Body of pancreas (tissue), 4 donors: ENCODE measurements at regions not wholly inside any gene's neighbourhood (a gene's known extent, or its start where the extent isn't known, plus 50 kb on each side); places are given as distances from the start of the nearest gene placed in this dataset.

Experiments
- ATAC-seq: fragments of 150-250 bp; one replicate; pipeline ENCODE4 v1.9.1; 2016
- DNase-seq, 4 donors: peaks; one replicate each; pipeline ENCODE4 v3.0.0-alpha.2; 2019
- H3K27ac ChIP-seq, 4 donors: fragments of 200-600 bp; sonication (generic); 1 replicate in 3 of 4; 2 replicates in 1 of 4; pipeline versions ENCODE4 v1.5.1 to v1.6.1; 2016 to 2019; ENCODE audit warnings: mild to moderate bottlenecking in 1 of 4, mixed read lengths in 1 of 4, moderate library complexity in 1 of 4
- H3K27me3 ChIP-seq, 2 donors: fragments of 200-600 bp; sonication (generic); one replicate each; pipeline ENCODE4 v1.6.0; 2016; ENCODE audit warnings: mild to moderate bottlenecking in 1 of 2
- H3K36me3 ChIP-seq, 2 donors: fragments of 200-600 bp; sonication (generic); replicated peaks in 1 of 2; 2 replicates each; pipeline ENCODE4 v1.5.1; 2016; ENCODE audit warnings: low read depth in 2 of 2; ENCODE audit not compliant: insufficient read depth in 1 of 2
- H3K4me1 ChIP-seq: fragments of 200-600 bp; sonication (generic); one replicate; pipeline ENCODE4 v1.6.0; 2016
- H3K4me3 ChIP-seq, 2 donors: fragments of 200-600 bp; sonication (generic); 1 replicate in 1 of 2; 2 replicates in 1 of 2; pipeline ENCODE4 v1.5.1; 2016 to 2019
- H3K9me3 ChIP-seq, 3 donors: fragments of 200-600 bp; sonication (generic); 1 replicate in 2 of 3; 2 replicates in 1 of 3; pipeline ENCODE4 v1.5.1; 2016
- CTCF ChIP-seq, 7 experiments: fragments of 450-650 bp in 4 of 7; fragments of 200-600 bp in 3 of 7; sonication (generic) in 3 of 7; IDR thresholded peaks; one replicate each; pipeline ENCODE4 v1.5.1; 2016 to 2019; ENCODE audit warnings: antibody characterized with exemption in 7 of 7
- POLR2A ChIP-seq, 3 donors: fragments of 450-650 bp; IDR thresholded peaks; one replicate each; pipeline ENCODE4 v1.6.1; 2016; ENCODE audit warnings: antibody characterized with exemption in 3 of 3, mild to moderate bottlenecking in 2 of 3
- whole genome bisulfite sequencing, 2 donors: methylation state at CpG; one replicate each; pipeline ENCODE4 v1.1.5; 2017; 5-methylcytosine and 5-hydroxymethylcytosine counted together
- intact Hi-C: fragments of 100-400 bp; cut with DNase I; formaldehyde crosslinking; loops from one replicate; pipeline ENCODE4 v1.15.1; 2023

- DNase-seq (no peak), ATAC-seq (no peak)
- no peaks in the 10 kb centered on the region for H3K27me3 ChIP-seq
- no peaks in the 10 kb centered on the region for H3K4me1 ChIP-seq
- no peak overlapping the region for H3K4me3 ChIP-seq
- no peaks in the 10 kb centered on the region for H3K9me3 ChIP-seq
- H3K36me3 ChIP-seq: no peaks in the 10 kb centered on the region
- no peak for TF ChIP-seq CTCF (IDR thresholded peaks at IDR 0.05)
- no peak for TF ChIP-seq POLR2A (IDR thresholded peaks at IDR 0.05)
- H3K27ac ChIP-seq: no peak overlapping the region
- intact Hi-C loops: no loop called here
- 57 to 80% methylated on average over 1 of the region's 1 CpG for WGBS, 2 donors
Measured at GRCh38 chr2:207351171-207351570, 178.6 kb upstream of the CREB1 start.

- Histone ChIP-seq H3K36me3 (no peaks in the 10 kb centered on the region), H3K9me3 (no peaks in the 10 kb centered on the region), H3K27ac (no peak overlapping the region), H3K27me3 (no peaks in the 10 kb centered on the region), H3K4me1 (no peaks in the 10 kb centered on the region), H3K4me3 (no peak overlapping the region)
- no peak for TF ChIP-seq POLR2A (IDR thresholded peaks at IDR 0.05)
- no peak for TF ChIP-seq CTCF (IDR thresholded peaks at IDR 0.05)
- 76 to 80% methylated on average over 9 of the region's 9 CpGs for WGBS, 2 donors
- ATAC-seq (no peak), DNase-seq (no peak)
- intact Hi-C loops: no loop called here
Measured at GRCh38 chr2:207352978-207353671, 176.6 kb upstream of the CREB1 start.

GRCh38 chr2:207353836-207354235 is 175.9 kb upstream of the CREB1 start:
- ATAC-seq: no peak

GRCh38 chr2:207354462-207354861 is 175.3 kb upstream of the CREB1 start:
- Histone ChIP-seq H3K9me3 (no peaks in the 10 kb centered on the region), H3K27ac (no peak overlapping the region), H3K4me3 (no peak overlapping the region), H3K36me3 (no peaks in the 10 kb centered on the region), H3K4me1 (no peaks in the 10 kb centered on the region), H3K27me3 (no peaks in the 10 kb centered on the region)
- 32 to 50% methylated on average over 1 of the region's 1 CpG for WGBS, 2 donors
- no peak for TF ChIP-seq CTCF (IDR thresholded peaks at IDR 0.05)
- intact Hi-C loops: no loop called here
- ATAC-seq: no peak
- DNase-seq: no peak

More at GRCh38 chr2:207353836-207354235, 175.9 kb upstream of the CREB1 start:
- no peaks in the 10 kb centered on the region for H3K9me3 ChIP-seq
- TF ChIP-seq CTCF (IDR thresholded peaks at IDR 0.05) (no peak), POLR2A (IDR thresholded peaks at IDR 0.05) (no peak)
- H3K27me3 ChIP-seq: no peaks in the 10 kb centered on the region
- no peaks in the 10 kb centered on the region for H3K36me3 ChIP-seq
- intact Hi-C loops: no loop called here
- no peak overlapping the region for H3K27ac ChIP-seq
- H3K4me1 ChIP-seq: no peaks in the 10 kb centered on the region
- H3K4me3 ChIP-seq: no peak overlapping the region
- WGBS, 2 donors: 63 to 73% methylated on average over 1 of the region's 1 CpG
- no peak for DNase-seq

- ATAC-seq (no peak), DNase-seq (no peak)
- Histone ChIP-seq H3K4me3 (no peak overlapping the region), H3K4me1 (no peaks in the 10 kb centered on the region), H3K27me3 (no peaks in the 10 kb centered on the region), H3K9me3 (no peaks in the 10 kb centered on the region), H3K36me3 (no peaks in the 10 kb centered on the region), H3K27ac (no peak overlapping the region)
- 14 to 22% methylated on average over 1 of the region's 1 CpG for WGBS, 2 donors
- intact Hi-C loops: no loop called here
- no peak for TF ChIP-seq POLR2A (IDR thresholded peaks at IDR 0.05)
- no peak for TF ChIP-seq CTCF (IDR thresholded peaks at IDR 0.05)
Measured at GRCh38 chr2:207356567-207356966, 173.2 kb upstream of the CREB1 start.
